ENCODE measurements at regions not wholly inside any gene's neighbourhood (a gene's known extent, or its start where the extent isn't known, plus 50 kb on each side); places are given as distances from the start of the nearest gene placed in this dataset.

- TF ChIP-seq POLR2AphosphoS5 (IDR thresholded peaks at IDR 0.05) (no peak), CTCF (IDR thresholded peaks at IDR 0.05) (no peak), EP300 (IDR thresholded peaks at IDR 0.05) (no peak), POLR2A (IDR thresholded peaks at IDR 0.05) (no peak)
Measured at GRCh38 chr9:68648971-68649370, 56.1 kb upstream of the PIP5K1B start.
